ENCODE measurements at regions not wholly inside any gene's neighbourhood (a gene's known extent, or its start where the extent isn't known, plus 50 kb on each side); places are given as distances from the start of the nearest gene placed in this dataset.

GRCh38 chr10:83909001-83909400, 230.3 kb upstream of the GHITM start:
- TF ChIP-seq CTCF (IDR thresholded peaks at IDR 0.05 in 2 of 3, conservative IDR thresholded peaks at IDR 0.05 in 1 of 3; ENCODE audit: borderline replicate concordance in 1 of 3, insufficient read depth in 1 of 3, low read depth in 2 of 3, low read length in 2 of 3) = no peak
- TF ChIP-seq REST (IDR thresholded peaks at IDR 0.05; ENCODE audit: low read depth) = no peak
- TF ChIP-seq ATF3 (IDR thresholded peaks at IDR 0.05) = no peak
- no peak for TF ChIP-seq POLR2A (IDR thresholded peaks at IDR 0.05; ENCODE audit: borderline replicate concordance, extremely low read depth, insufficient read depth, insufficient read length)
- TF ChIP-seq ZBTB33 (IDR thresholded peaks at IDR 0.05; ENCODE audit: extremely low read depth, insufficient replicate concordance, low read length) = no peak
- TF ChIP-seq SIN3A (IDR thresholded peaks at IDR 0.05; ENCODE audit: low read depth) = no peak
- TF ChIP-seq SRF (IDR thresholded peaks at IDR 0.05; ENCODE audit: low read depth) = no peak
- TF ChIP-seq POLR2AphosphoS5 (IDR thresholded peaks at IDR 0.05; ENCODE audit: low read depth, low read length) = no peak
- TF ChIP-seq RAD21 (IDR thresholded peaks at IDR 0.05; ENCODE audit: low read depth) = no peak
- TF ChIP-seq CEBPB (IDR thresholded peaks at IDR 0.05; ENCODE audit: low read depth) = no peak
- TF ChIP-seq FOSL1 (IDR thresholded peaks at IDR 0.05; ENCODE audit: low read depth) = no peak
- TF ChIP-seq YY1 (IDR thresholded peaks at IDR 0.05; ENCODE audit: extremely low read depth, insufficient replicate concordance, low read depth, low read length) = no peak
- no peak for TF ChIP-seq EZH2 (IDR thresholded peaks at IDR 0.05)
- TF ChIP-seq TCF7L2 (IDR thresholded peaks at IDR 0.05; ENCODE audit: borderline replicate concordance, extremely low read depth, insufficient read depth, insufficient read length) = no peak
- no peak for TF ChIP-seq EZH2phosphoT487 (IDR thresholded peaks at IDR 0.05; ENCODE audit: borderline replicate concordance)
- no peak for TF ChIP-seq SP1 (IDR thresholded peaks at IDR 0.05; ENCODE audit: low read depth)
- no peaks in the 10 kb centered on the region for H3K9me2 ChIP-seq (ENCODE audit: insufficient read depth)
- ChIA-PET RAD21 (ENCODE audit: low non-redundant PET in 1 of 2, low total read pairs in 2 of 2, uncharacterized antibody in 2 of 2, unreplicated experiment in 2 of 2) (no interaction called here), POLR2A (no interaction called here), CTCF (no interaction called here)
- no peak overlapping the region for H3K27ac ChIP-seq (ENCODE audit: low read depth, low read length)
- H3K4me3 ChIP-seq (replicated peaks in 1 of 2; ENCODE audit: low read depth in 1 of 2, low read length in 2 of 2) = no peak overlapping the region
- no peak overlapping the region for H3K9ac ChIP-seq (ENCODE audit: low read length)
- peaks cover 7% of the 10 kb centered on the region; the same call in 1 of the 2 replicates for H3K27me3 ChIP-seq (ENCODE audit: insufficient read depth, low read length)
- no peak overlapping the region for H2AFZ ChIP-seq (ENCODE audit: low read depth, low read length, poor library complexity, severe bottlenecking)
- no peaks in the 10 kb centered on the region for H3K36me3 ChIP-seq (ENCODE audit: control insufficient read depth in 1 of 2, insufficient read depth in 2 of 2, low read length in 2 of 2)
- intact Hi-C loops (cut with micrococcal nuclease) = no loop called here
- no peak for DNase-seq (ENCODE audit: low read depth, low spot score)
- no TSS peak for BruUV-seq (replicated peaks)
- H3K4me2 ChIP-seq (ENCODE audit: low read length) = no peak overlapping the region
- no peak for ATAC-seq
- no peaks in the 10 kb centered on the region for H3K9me3 ChIP-seq (ENCODE audit: control insufficient read depth in 1 of 2, insufficient read depth in 1 of 2, low read depth in 1 of 2, low read length in 2 of 2)
- no peaks in the 10 kb centered on the region for H3K79me2 ChIP-seq (ENCODE audit: insufficient read depth, low read length)
- no peaks in the 10 kb centered on the region for H3K4me1 ChIP-seq (ENCODE audit: control insufficient read depth in 1 of 2, insufficient read depth in 2 of 2, low read length in 2 of 2)
- H4K20me1 ChIP-seq (ENCODE audit: insufficient read depth) = no peaks in the 10 kb centered on the region

Data from HCT116 (cell line).